Endothelial cell of umbilical vein (primary cell): ENCODE measurements at regions not wholly inside any gene's neighbourhood (a gene's known extent, or its start where the extent isn't known, plus 50 kb on each side); places are given as distances from the start of the nearest gene placed in this dataset.

ENCODE experiments used
- BruUV-seq: library from RNA; stranded (reverse); fragments of 400-500 nt; replicated peaks from 2 replicates; lab custom pipeline; 2021; lab: Mats Ljungman, UMichigan
- CTCF ChIA-PET: fragments of 300-600, 350-600 bp; sonication (Branson Sonifier 250); formaldehyde crosslinking; loops from one replicate; lab custom pipeline; 2021; ENCODE audit warnings: antibody characterized with exemption, inconsistent platforms; lab: Charles Lee
- POLR2A ChIA-PET: fragments of 300-600, 350-600 bp; sonication (Branson Sonifier 250); formaldehyde crosslinking; loops from one replicate; lab custom pipeline; 2021; ENCODE audit warnings: antibody characterized with exemption, inconsistent platforms; lab: Charles Lee
- DNase-seq: peaks from one replicate; pipeline ENCODE4 v3.0.0-alpha.2; 2011; ENCODE audit warnings: low read depth, low spot score
- FAIRE-seq: peaks from 2 replicates; lab custom pipeline; 2011; peaks lifted over from hg19 to GRCh38; lab: Jason Lieb, UNC
- H2AFZ ChIP-seq: 2 replicates; pipeline ENCODE4 v1.6.0; 2012; ENCODE audit warnings: low read depth, low read length, control low read depth, inconsistent platforms
- H3K27ac ChIP-seq: 2 replicates; pipeline ENCODE4 v1.5.1; 2011; ENCODE audit warnings: low read depth, mild to moderate bottlenecking, control low read depth, low read length, moderate library complexity; ENCODE audit not compliant: insufficient read depth
- H3K27me3 ChIP-seq, 2 experiments: 2 replicates each; pipeline versions ENCODE4 v1.6.0 to v1.6.1; 2011; ENCODE audit warnings: low read length in 2 of 2, mixed read lengths in 1 of 2; ENCODE audit not compliant: control insufficient read depth in 2 of 2, insufficient read depth in 2 of 2
- H3K36me3 ChIP-seq, 2 experiments: 2 replicates in 1 of 2; 3 replicates in 1 of 2; pipeline ENCODE4 v1.5.1; 2011; ENCODE audit warnings: low read length in 2 of 2, mild to moderate bottlenecking in 1 of 2, moderate library complexity in 1 of 2; ENCODE audit not compliant: control insufficient read depth in 2 of 2, insufficient read depth in 2 of 2; ENCODE audit errors: extremely low read depth in 1 of 2
- H3K4me1 ChIP-seq: 3 replicates; pipeline ENCODE4 v1.5.1; 2011; ENCODE audit warnings: mild to moderate bottlenecking, low read length; ENCODE audit not compliant: control insufficient read depth, insufficient read depth; ENCODE audit errors: extremely low read depth
- H3K4me2 ChIP-seq: 2 replicates; pipeline ENCODE4 v1.6.1; 2011; ENCODE audit warnings: low read length, control low read depth, mixed read lengths; ENCODE audit not compliant: insufficient read depth
- H3K4me3 ChIP-seq, 3 experiments: fragments of 200-600 bp in 1 of 3; sonication (generic), shearing (Covaris generic) in 1 of 3; replicated peaks in 1 of 3; 2 replicates each; pipeline ENCODE4 v1.5.1; 2011 to 2016; ENCODE audit warnings: control low read depth in 3 of 3, low read length in 3 of 3, mild to moderate bottlenecking in 2 of 3, inconsistent platforms in 1 of 3, low read depth in 1 of 3, moderate library complexity in 1 of 3; ENCODE audit not compliant: insufficient read depth in 1 of 3
- H3K79me2 ChIP-seq: 2 replicates; pipeline ENCODE4 v1.6.0; 2012; ENCODE audit warnings: low read length, inconsistent platforms; ENCODE audit not compliant: control insufficient read depth, insufficient read depth
- H3K9ac ChIP-seq: replicated peaks from 2 replicates; pipeline ENCODE3; 2011; ENCODE audit warnings: low read length, control low read depth; ENCODE audit not compliant: insufficient read depth; ENCODE audit errors: extremely low read depth
- H3K9me1 ChIP-seq: replicated peaks from 3 replicates; pipeline ENCODE4 v1.6.0; 2011; ENCODE audit warnings: mild to moderate bottlenecking, low read length; ENCODE audit not compliant: control insufficient read depth, insufficient read depth; ENCODE audit errors: extremely low read depth
- H3K9me3 ChIP-seq: replicated peaks from 2 replicates; pipeline ENCODE4 v1.5.1; 2012; ENCODE audit warnings: low read length, inconsistent platforms; ENCODE audit not compliant: control insufficient read depth, insufficient read depth
- H4K20me1 ChIP-seq: replicated peaks from 2 replicates; pipeline ENCODE3; 2011; ENCODE audit warnings: mild to moderate bottlenecking, low read length; ENCODE audit not compliant: control insufficient read depth, insufficient read depth; ENCODE audit errors: extremely low read depth
- FOS ChIP-seq: IDR thresholded peaks from 2 replicates; pipeline ENCODE4 v1.6.1; 2011; ENCODE audit warnings: mild to moderate bottlenecking, low read length, moderate library complexity, borderline replicate concordance; ENCODE audit not compliant: insufficient read depth
- GATA2 ChIP-seq: IDR thresholded peaks from 2 replicates; pipeline ENCODE4 v1.7.0; 2011; ENCODE audit warnings: low read depth, mild to moderate bottlenecking, moderate library complexity, mixed read lengths, low read length; ENCODE audit not compliant: insufficient read length, insufficient read depth
- JUN ChIP-seq: IDR thresholded peaks from 2 replicates; pipeline ENCODE4 v1.6.1; 2011; ENCODE audit warnings: borderline replicate concordance, low read depth; ENCODE audit not compliant: insufficient read length, insufficient read depth
- MYC ChIP-seq: IDR thresholded peaks from one replicate; pipeline ENCODE4 v1.6.1; 2011; ENCODE audit warnings: mild to moderate bottlenecking, low read depth, low read length
- dilution Hi-C: fragments of 300-500 bp; cut with MboI; formaldehyde crosslinking; loops from one replicate; pipeline ENCODE4 v1.15.0; 2019; ENCODE audit warnings: low sequenced_read_pairs; ENCODE audit not compliant: extremely low pct_ligation_motif_present
- intact Hi-C: fragments of 100-400 bp; cut with micrococcal nuclease; formaldehyde crosslinking; loops from one replicate; pipeline ENCODE4 v1.10.0; 2022
- TF ChIP-seq, protein P1 (sequence below): IDR thresholded peaks from 2 replicates; pipeline ENCODE4 v1.6.1; 2011; ENCODE audit not compliant: insufficient read depth, insufficient read length
- TF ChIP-seq, protein P2 (sequence below), 2 donors: IDR thresholded peaks; 1 replicate in 1 of 2; 2 replicates in 1 of 2; pipeline ENCODE4 v1.5.1; 2011; ENCODE audit warnings: low read length in 2 of 2, mild to moderate bottlenecking in 2 of 2, moderate library complexity in 2 of 2, control low read depth in 1 of 2, inconsistent platforms in 1 of 2, low read depth in 1 of 2; ENCODE audit not compliant: insufficient read depth in 1 of 2; ENCODE audit errors: extremely low read depth in 1 of 2

DNA sequence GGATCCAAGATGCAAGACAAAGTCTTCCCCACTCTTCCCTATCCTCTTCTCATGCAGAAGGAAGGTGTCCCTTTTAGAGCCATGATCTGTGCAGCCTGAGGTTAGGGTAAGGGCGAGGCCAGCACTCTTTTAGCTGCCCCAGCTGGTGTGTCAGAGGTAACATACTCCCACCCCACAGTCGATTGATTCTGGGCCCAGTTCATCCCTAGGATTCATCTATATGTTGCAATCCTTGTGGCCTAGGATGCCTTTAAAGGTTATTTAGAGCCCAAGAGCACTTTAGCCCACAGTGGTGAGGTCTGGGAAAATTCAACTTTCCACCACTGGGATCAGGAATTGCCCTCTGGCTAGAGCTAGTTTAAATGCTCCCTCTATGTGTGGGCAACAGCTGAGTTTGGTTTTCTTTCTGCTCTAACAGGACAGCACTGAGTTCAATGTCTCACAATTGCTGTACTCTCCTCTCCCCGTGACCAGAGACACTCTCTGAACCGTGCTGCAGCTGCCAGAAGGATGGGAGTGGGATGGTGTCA is 201.3 kb upstream of the SERP2 start:
- BruUV-seq, result no TSS peak
- no peaks in the 10 kb centered on the region for H4K20me1 ChIP-seq
- DNase-seq (no peak), FAIRE-seq (no peak)
- dilution Hi-C loops, result no loop called here
- no peaks in the 10 kb centered on the region for H3K79me2 ChIP-seq
- ChIA-PET CTCF (no interaction called here), POLR2A (no interaction called here)
- H2AFZ ChIP-seq, result no peak overlapping the region
- no peak overlapping the region for H3K4me2 ChIP-seq
- H3K4me1 ChIP-seq, result no peaks in the 10 kb centered on the region
- intact Hi-C loops, result no loop called here
- no peak overlapping the region for H3K27ac ChIP-seq
- no peak overlapping the region for H3K9ac ChIP-seq
- H3K27me3 ChIP-seq, result no peaks in the 10 kb centered on the region
- no peak overlapping the region for H3K4me3 ChIP-seq
- TF ChIP-seq, protein P1, sequence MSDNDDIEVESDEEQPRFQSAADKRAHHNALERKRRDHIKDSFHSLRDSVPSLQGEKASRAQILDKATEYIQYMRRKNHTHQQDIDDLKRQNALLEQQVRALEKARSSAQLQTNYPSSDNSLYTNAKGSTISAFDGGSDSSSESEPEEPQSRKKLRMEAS, result no peak
- no peak for TF ChIP-seq JUN
- no peak for TF ChIP-seq FOS
- TF ChIP-seq GATA2, result no peak
- TF ChIP-seq MYC, result no peak
- TF ChIP-seq, protein P2, sequence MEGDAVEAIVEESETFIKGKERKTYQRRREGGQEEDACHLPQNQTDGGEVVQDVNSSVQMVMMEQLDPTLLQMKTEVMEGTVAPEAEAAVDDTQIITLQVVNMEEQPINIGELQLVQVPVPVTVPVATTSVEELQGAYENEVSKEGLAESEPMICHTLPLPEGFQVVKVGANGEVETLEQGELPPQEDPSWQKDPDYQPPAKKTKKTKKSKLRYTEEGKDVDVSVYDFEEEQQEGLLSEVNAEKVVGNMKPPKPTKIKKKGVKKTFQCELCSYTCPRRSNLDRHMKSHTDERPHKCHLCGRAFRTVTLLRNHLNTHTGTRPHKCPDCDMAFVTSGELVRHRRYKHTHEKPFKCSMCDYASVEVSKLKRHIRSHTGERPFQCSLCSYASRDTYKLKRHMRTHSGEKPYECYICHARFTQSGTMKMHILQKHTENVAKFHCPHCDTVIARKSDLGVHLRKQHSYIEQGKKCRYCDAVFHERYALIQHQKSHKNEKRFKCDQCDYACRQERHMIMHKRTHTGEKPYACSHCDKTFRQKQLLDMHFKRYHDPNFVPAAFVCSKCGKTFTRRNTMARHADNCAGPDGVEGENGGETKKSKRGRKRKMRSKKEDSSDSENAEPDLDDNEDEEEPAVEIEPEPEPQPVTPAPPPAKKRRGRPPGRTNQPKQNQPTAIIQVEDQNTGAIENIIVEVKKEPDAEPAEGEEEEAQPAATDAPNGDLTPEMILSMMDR (IDR thresholded peaks at IDR 0.05; ENCODE audit: extremely low read depth in 1 of 2, insufficient read depth in 1 of 2, low read depth in 1 of 2, low read length in 2 of 2), result no peak
- H3K9me3 ChIP-seq, result no peaks in the 10 kb centered on the region
- H3K36me3 ChIP-seq, result no peaks in the 10 kb centered on the region
- no peaks in the 10 kb centered on the region for H3K9me1 ChIP-seq
